Activated gamma-delta T cell treated with Interleukin-2 at 50 U/mL for 16 hours (primary cell): ENCODE measurements at regions not wholly inside any gene's neighbourhood (a gene's known extent, or its start where the extent isn't known, plus 50 kb on each side); places are given as distances from the start of the nearest gene placed in this dataset.

Source experiments
- DNase-seq: peaks from one replicate; pipeline ENCODE4 v3.0.0-alpha.2; 2020

GRCh38 chr2:176653479-176654443 is 384.5 kb downstream of the MTX2 start:
- no peak for DNase-seq

GRCh38 chr2:176656038-176656775 is 387.0 kb downstream of the MTX2 start:
- DNase-seq = no peak

GRCh38 chr2:176656776-176657140 is 387.5 kb downstream of the MTX2 start:
- DNase-seq = no peak

GRCh38 chr2:176657393-176657792 is 388.2 kb downstream of the MTX2 start:
- DNase-seq = no peak

- no peak for DNase-seq
These were observed 389.5 kb downstream of the MTX2 start for GRCh38 chr2:176658708-176659107.

- DNase-seq = no peak
These were observed 393.5 kb downstream of the MTX2 start for GRCh38 chr2:176662753-176663152.

- DNase-seq = no peak
These were observed 395.2 kb downstream of the MTX2 start for GRCh38 chr2:176664478-176664877.

GRCh38 chr2:176665086-176665485 is 395.8 kb downstream of the MTX2 start:
- DNase-seq = no peak

GRCh38 chr2:176668912-176669311 is 399.7 kb downstream of the MTX2 start:
- no peak for DNase-seq

GRCh38 chr2:176669398-176670174 is 400.3 kb downstream of the MTX2 start:
- DNase-seq = no peak

GRCh38 chr2:176675271-176675949 is 406.2 kb downstream of the MTX2 start:
- DNase-seq = no peak

GRCh38 chr2:176677746-176678265 is 408.6 kb downstream of the MTX2 start:
- no peak for DNase-seq

- no peak for DNase-seq
These were observed 409.3 kb downstream of the MTX2 start for GRCh38 chr2:176678571-176678970.

GRCh38 chr2:176679061-176679669 is 409.9 kb downstream of the MTX2 start:
- DNase-seq = no peak

- no peak for DNase-seq
These were observed 411.8 kb downstream of the MTX2 start for GRCh38 chr2:176680916-176681516.

GRCh38 chr2:176681584-176682115 is 412.4 kb downstream of the MTX2 start:
- no peak for DNase-seq

- no peak for DNase-seq
These were observed 413.0 kb downstream of the MTX2 start for GRCh38 chr2:176682278-176682677.

- no peak for DNase-seq
These were observed 414.4 kb downstream of the MTX2 start for GRCh38 chr2:176683618-176684111.

- DNase-seq = no peak
These were observed 416.7 kb downstream of the MTX2 start for GRCh38 chr2:176685908-176686307.

GRCh38 chr2:176686328-176686727 is 417.1 kb downstream of the MTX2 start:
- no peak for DNase-seq

- no peak for DNase-seq
These were observed 418.1 kb downstream of the MTX2 start for GRCh38 chr2:176687342-176687741.
